ENCODE measurements at regions not wholly inside any gene's neighbourhood (a gene's known extent, or its start where the extent isn't known, plus 50 kb on each side); places are given as distances from the start of the nearest gene placed in this dataset.
"Not testable (repeated sequence)": the region's sequence is repeated elsewhere in the genome, so short reads cannot be mapped to it uniquely, and the experiment has no call there.

GRCh38 chr21:27068811-27069210 is 101.9 kb upstream of the ADAMTS5 start:
- DNase-seq (ENCODE audit: low read depth) = no peak

- DNase-seq (ENCODE audit: low read depth) = no peak
Observed at GRCh38 chr21:27067226-27067625, 100.3 kb upstream of the ADAMTS5 start.

- no peak for DNase-seq (ENCODE audit: low read depth)
Observed at GRCh38 chr21:27062443-27062842, 95.6 kb upstream of the ADAMTS5 start.

- DNase-seq (ENCODE audit: low read depth) = no peak
Observed at GRCh38 chr21:27061770-27062169, 94.9 kb upstream of the ADAMTS5 start.

GRCh38 chr21:27060190-27060589 is 93.3 kb upstream of the ADAMTS5 start:
- no peak for DNase-seq (ENCODE audit: low read depth)

GRCh38 chr21:27058673-27059605 is 92.1 kb upstream of the ADAMTS5 start:
- DNase-seq (ENCODE audit: low read depth) = no peak

GRCh38 chr21:27057997-27058396 is 91.1 kb upstream of the ADAMTS5 start:
- DNase-seq (ENCODE audit: low read depth) = no peak

GRCh38 chr21:27047658-27048314 is 80.9 kb upstream of the ADAMTS5 start:
- peak; percentile 63 for DNase-seq (ENCODE audit: low read depth)

GRCh38 chr21:27047283-27047657 is 80.4 kb upstream of the ADAMTS5 start:
- no peak for DNase-seq (ENCODE audit: low read depth)

GRCh38 chr21:27045281-27045985 is 78.5 kb upstream of the ADAMTS5 start:
- DNase-seq (ENCODE audit: low read depth) = no peak

- DNase-seq (ENCODE audit: low read depth) = no peak
Observed at GRCh38 chr21:27043377-27043776, 76.5 kb upstream of the ADAMTS5 start.

- no peak for DNase-seq (ENCODE audit: low read depth)
Observed at GRCh38 chr21:27040738-27041469, 74.0 kb upstream of the ADAMTS5 start.

GRCh38 chr21:27036736-27037301 is 69.9 kb upstream of the ADAMTS5 start:
- DNase-seq (ENCODE audit: low read depth) = no peak

GRCh38 chr21:27035791-27036190 is 68.9 kb upstream of the ADAMTS5 start:
- DNase-seq (ENCODE audit: low read depth) = no peak

- no peak for DNase-seq (ENCODE audit: low read depth)
Observed at GRCh38 chr21:27034796-27035195, 67.9 kb upstream of the ADAMTS5 start.

- DNase-seq (ENCODE audit: low read depth) = no peak
Observed at GRCh38 chr21:27033471-27033870, 66.6 kb upstream of the ADAMTS5 start.

- DNase-seq (ENCODE audit: low read depth) = peak; percentile 51
Observed at GRCh38 chr21:27026501-27026900, 59.6 kb upstream of the ADAMTS5 start.

GRCh38 chr21:27025708-27026107 is 58.8 kb upstream of the ADAMTS5 start:
- DNase-seq (ENCODE audit: low read depth) = not testable (repeated sequence)

GRCh38 chr21:27024971-27025370 is 58.1 kb upstream of the ADAMTS5 start:
- DNase-seq (ENCODE audit: low read depth) = no peak

- no peak for DNase-seq (ENCODE audit: low read depth)
Observed at GRCh38 chr21:27024301-27024700, 57.4 kb upstream of the ADAMTS5 start.

GRCh38 chr21:27023186-27023585 is 56.3 kb upstream of the ADAMTS5 start:
- no peak for DNase-seq (ENCODE audit: low read depth)

GRCh38 chr21:27021801-27022200 is 54.9 kb upstream of the ADAMTS5 start:
- DNase-seq (ENCODE audit: low read depth) = no peak
